NCI-H345 treated with DMSO at 0.1 percent for 48 hours (cell line): ENCODE measurements at regions not wholly inside any gene's neighbourhood (a gene's known extent, or its start where the extent isn't known, plus 50 kb on each side); places are given as distances from the start of the nearest gene placed in this dataset.
"Not testable (repeated sequence)": the region's sequence is repeated elsewhere in the genome, so short reads cannot be mapped to it uniquely, and the experiment has no call there.

Experiments used
- DNase-seq: peaks from one replicate; lab custom pipeline; 2025; ENCODE audit not compliant: unreplicated experiment; lab: John Stamatoyannopoulos, UW

DNA sequence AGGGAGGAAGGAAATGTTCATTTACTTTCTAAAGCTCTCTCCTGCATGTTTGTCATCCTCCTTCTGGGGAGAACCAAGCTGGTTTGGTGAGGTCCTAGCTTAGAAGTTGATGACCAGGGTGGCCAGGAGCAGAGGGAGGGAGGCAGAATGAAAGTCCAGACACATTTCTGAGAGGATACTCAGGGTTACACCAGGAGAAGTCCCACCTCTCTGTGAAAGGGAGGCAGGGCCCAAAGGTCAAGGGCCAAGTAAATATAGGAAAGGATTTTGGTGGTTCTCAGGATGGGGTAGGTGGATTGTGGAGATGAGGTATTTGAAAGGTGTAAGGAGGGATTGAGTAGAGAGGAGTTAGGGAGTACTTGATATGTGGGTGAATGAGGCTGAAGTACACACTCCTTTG lies 58.0 kb upstream of the FBXO11 start:
- no peak for DNase-seq

DNA sequence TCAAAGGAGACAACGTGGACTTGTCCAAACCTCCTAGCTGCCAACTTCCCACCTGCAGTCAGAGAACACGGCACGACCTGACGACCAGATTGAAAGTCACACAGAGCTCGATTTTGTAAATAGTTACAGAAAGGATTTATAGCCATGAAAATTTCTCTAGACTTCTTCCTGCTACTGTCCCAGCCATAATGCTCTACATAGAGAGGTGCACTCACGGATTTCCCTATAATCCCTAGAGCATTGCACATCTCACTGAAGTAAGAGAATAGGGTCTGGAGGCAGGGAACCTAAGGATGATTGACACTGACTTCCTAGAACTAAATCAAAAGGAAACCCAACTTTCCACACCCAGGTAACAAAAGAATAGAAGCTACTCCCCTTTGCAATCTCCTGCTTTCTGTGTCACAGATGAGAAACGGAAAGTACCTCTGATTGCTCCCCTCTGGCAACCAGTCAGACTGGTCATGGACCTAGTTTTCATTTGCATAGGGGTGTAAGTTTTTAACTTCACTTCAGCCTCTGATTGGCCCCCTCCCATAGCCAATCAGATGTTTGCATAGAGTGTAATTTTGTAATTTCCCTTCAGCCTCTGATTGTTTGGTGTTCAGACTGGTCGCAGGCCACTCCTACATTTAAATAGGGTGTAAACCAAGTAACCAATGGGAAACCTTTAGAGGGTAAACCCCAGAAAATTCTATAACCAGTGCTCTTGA lies 58.6 kb upstream of the FBXO11 start:
- no peak for DNase-seq

DNA sequence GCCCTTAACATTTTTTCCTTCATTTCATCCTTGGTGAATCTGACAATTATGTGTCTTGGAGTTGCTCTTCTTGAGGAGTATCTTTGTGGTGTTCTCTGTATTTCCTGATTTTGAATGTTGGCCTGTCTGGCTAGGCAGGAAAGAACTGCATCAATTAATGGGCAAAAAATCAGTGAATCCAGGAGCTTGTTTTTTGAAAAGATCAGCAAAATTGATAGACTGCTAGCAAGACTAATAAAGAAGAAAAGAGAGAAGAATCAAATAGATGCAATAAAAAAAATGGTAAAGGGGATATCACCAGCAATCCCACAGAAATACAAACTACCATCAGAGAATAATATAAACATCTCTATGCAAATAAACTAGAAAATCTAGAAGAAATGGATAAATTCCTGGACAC lies 70.4 kb upstream of the FBXO11 start:
- DNase-seq: not testable (repeated sequence)

DNA sequence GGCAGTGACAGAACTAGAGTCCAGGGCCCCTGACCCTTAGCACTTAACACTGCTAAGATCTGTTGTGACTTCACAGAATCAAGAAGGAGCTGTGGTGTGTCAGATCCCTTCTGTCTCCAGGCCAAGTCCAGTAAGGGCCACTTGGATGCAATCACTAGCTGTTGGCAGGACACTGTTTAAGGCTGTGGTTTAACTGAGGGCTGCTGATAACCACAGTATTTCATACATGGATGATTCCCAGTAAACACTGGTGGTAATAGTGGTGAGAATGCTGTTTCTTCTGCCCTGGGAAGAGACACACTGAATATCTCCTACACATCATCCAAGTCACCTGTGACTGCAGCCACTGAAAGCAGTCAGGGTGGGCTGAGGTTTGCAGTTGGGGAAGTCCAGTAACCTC lies 77.7 kb upstream of the FBXO11 start:
- DNase-seq: no peak

DNA sequence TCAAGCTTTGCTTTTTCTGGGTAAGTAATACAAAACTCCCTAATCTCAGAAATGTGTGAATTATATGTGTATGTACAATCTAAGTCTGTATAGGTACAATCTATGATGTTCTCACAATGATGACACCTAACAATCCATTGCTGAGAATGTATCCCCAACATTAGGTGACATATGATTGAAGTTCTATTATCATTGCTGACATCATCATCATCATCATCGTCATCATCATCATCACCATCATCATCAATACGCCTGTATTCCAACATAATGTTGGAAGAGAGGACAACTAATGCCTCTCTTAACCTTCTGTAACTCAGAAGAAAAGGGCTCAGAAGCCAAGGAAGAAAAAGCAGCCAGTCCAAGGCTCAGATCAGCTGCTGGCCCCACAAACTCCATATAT lies 84.2 kb upstream of the FBXO11 start:
- no peak for DNase-seq

DNA sequence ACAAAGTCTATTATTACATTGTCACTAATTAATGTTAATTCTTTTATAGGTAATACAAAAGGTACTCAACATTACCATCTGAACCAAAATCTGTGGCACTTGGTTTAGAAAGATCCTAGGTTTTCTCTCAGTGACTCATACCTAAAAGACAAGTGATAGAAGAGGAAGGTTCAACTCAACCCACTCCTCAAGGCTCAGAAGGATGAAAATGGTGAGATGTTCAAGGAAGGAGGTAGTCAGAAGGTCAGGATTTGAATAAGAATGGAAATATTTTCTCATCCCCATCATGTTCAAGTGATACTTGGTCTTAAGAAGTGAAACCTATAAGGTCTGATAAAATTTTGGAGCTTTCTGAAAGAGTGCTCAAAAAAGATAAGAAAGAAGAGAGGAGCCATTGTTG lies 86.4 kb upstream of the FBXO11 start:
- DNase-seq: no peak

DNA sequence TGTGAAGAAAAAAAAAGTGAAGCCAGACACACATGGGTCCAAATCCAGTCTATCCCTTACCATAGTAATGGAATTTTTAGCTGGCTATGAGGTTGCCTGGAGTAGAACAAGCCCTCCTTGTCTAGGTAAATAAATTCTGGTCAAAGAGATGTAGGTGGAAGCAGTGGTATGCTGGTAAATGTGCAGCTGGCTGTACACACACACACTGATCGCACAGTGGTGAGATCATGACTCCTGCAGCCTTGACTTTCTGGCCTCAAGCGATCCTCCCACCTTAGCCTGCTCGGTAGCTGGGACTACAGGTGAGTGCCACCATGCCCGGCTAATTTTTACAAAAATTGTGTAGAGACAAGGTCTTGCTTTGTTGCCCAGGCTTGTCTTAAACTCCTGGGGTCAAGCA lies 90.5 kb upstream of the FBXO11 start:
- DNase-seq: no peak

DNA sequence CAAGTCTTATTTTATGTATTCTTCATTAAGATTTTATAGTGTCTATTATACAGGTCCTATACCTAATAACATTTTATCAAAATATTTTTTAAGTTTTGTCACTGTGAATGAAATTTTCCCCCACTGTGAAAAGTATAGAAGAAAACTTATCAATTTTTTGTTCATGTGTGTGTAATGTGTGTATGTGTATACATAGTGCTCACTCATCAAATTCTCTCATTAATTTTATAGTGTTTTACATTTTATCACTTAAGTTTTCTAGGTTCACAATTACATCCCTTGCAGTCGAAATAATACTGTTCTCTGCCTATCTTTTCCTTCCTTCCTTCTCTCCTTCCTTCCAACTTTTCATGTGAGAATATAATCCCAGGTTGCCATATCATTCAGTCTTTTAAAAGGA lies 93.2 kb upstream of the FBXO11 start:
- DNase-seq: no peak

DNA sequence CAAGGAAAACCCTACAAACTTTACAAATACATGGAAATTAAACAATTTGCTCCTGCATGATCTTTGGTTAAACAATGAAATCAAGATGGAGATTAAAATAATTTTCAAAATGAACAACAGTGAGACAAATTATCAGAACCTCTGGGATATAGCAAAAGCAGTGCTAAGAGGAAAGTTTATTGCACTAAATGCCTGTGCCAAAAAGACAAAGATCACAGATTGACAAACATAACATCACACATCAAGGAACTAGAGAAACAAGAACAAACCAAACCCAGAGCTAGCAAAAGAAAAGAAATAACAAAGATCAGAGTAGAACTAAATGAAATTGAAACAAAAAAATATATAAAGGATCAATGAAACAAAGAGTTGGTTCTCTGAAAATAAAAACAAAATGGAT lies 95.2 kb upstream of the FBXO11 start:
- no peak for DNase-seq

DNA sequence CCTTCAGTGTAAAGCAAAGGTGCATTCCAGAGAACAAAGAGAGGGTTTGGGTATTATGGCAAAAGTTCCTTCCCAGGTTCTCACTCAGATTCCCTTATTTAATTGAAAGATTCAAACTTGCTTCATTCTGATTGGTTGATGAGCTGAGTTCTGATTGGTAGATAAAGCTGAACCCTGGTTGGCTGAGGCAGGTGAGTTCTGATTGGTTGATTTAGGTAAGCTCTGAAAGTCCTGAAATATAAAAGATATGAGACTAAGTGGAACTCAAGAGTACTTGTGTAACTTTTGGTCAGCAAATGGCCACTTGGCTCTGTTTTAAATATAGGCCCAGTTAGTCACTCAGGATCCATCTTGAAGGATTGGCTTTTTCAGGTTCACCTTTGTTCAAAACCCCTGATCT lies 99.8 kb upstream of the FBXO11 start:
- no peak for DNase-seq

DNA sequence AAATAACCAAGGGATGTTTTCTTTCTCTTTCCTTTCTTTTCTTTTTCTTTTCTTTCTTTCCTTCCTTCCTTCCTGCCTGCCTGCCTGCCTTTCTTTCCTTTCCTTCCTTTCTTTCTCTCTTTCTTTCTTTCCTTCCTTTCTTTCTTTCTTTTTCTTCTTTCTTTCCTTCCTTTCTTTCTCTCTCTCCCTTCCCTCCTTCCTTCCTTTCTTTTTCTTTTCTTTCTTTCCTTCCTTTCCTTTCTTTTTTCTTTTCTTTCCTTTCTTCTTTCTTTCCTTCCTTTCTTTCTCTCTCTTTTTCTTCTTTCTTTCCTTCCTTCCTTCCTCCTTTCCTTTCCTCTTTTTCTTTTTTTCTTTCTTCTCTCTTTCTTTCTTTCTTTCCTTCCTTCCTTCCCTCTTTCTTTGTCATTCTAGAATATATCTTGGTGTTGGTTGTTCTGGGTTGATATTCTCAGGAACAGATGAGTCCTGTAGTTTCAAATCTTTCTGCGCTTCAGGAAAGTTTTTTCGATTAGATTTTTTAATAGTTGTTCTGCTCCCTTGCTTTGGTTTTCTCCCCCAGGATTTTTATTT lies 101.5 kb upstream of the FBXO11 start:
- DNase-seq: no peak

DNA sequence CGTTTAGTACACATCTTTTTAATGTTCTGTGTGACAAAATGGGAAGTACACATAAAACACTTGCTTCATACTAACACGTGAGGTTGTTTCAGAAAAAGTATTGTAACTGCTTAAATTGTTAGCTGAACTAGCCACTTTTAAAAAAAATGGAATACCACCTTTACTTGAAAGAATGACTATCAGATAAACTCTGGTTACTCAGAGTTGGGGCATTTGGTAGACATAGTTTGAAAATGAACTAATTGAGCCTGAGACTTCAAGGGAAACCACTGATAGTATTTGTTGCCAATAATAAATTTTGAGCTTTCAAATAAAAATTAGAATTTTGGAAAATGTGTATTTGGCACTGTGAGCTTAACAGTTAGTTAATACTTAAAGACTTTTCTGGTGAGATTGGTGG lies 103.0 kb upstream of the FBXO11 start:
- no peak for DNase-seq

DNA sequence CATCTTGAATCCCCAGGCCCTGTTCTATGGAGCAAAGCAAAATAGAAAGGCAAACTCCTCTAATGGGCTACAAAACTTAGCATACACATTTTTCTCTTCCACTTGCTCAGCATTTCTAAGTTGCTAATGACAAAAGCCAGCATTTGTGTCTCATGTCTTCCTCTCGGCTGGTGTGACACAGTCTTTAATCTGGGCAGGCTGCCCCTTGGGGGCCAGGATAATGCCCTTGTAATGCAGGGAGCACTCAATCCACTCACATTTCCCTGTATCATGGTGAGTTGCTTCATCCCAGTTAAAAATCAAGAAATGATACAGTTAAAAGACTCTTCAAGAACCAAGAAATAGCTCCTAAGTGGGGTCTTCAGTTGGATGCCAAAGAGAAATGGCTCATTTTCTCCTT lies 109.1 kb upstream of the FBXO11 start:
- no peak for DNase-seq

DNA sequence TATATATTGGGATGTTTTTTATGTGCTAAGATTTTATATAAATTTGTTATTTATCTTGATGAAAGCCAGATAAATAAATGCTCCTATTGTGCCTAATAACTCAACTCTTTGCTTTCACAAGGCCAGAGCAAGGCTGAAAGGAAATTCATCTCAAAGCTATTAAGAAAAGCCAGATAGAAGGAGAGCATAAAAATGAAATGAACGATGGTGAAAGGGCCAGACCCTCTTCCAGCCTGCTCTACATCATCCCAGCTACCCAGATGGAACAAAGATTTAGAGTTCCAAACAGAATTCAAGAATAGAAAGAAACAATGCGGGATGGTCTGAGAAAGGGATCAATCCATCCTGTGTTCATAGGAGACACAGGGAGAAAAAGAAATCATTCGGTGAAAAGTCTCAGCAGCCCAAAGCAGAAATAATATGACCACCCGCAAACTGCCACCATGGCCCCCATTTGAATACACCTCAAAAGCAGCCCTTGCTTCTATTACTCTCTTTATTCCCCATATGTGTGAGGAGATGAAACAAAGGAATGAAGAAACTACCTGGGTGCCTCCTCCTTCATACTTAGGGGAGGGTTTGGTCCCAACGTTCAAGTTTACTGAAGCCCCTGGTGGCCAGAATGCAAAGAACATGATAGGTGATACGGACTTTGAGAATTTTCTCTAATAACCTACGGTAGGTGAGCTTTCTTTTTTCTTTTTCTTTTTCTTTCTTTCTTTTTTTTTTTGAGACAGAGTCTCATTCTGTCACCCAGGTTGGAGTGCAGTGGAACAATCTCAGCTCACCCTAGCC lies 110.1 kb upstream of the FBXO11 start:
- no peak for DNase-seq

DNA sequence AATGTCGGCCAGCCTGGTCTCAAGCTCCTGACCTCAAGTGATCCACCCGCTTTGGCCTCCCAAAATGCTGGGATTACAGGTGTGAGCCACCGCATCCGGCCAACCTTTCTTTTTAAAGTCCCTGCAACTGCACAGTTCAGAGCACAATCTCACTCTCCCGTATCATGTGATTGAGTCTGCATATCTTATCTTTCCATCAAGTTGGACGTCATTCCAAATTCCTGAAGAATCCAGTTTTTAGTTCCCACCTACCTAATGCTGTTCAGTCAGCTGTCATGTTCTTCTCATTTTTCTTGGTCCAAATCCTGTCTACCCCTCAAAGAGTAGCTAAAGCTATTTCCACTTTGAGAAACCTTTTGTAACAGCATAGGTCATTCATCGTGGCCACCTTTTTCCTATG lies 110.8 kb upstream of the FBXO11 start:
- no peak for DNase-seq

DNA sequence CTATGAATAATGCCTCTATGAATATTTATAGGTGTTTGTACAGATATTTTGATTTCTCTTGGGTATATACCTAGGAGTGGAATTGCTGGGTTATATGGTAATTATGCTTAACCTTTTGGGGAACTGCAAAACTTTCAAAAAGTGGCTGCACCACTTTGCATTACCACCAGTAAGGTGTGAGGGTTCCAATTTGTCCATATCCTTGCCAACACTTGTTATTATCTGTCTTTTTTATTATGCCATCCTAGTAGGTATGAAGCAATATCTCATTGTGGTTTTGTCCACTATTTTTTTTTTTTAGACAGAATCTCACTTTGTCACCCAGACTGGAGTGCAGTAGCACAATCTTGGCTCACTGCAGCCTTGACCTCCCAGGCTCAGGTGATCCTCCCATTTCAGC lies 112.2 kb upstream of the FBXO11 start:
- no peak for DNase-seq

DNA sequence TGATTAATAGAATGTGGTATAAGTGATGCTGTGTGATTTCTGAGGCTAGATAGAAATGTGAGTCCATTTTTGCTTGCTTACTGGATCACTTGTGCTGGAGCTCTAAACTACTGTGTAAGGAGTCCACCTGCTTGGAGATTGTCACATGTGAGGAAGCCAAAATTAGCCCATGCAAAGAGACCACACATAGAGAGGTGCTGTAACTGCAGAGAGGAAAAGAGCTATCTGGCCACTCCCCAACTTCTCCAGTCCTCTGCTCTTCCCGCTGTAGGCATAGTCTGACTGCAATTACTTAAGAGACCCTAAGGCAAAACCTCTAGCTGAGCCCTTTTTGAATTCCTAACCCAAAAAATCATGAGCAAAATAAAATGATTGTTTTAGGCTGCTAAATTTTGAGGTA lies 120.6 kb upstream of the FBXO11 start:
- no peak for DNase-seq

DNA sequence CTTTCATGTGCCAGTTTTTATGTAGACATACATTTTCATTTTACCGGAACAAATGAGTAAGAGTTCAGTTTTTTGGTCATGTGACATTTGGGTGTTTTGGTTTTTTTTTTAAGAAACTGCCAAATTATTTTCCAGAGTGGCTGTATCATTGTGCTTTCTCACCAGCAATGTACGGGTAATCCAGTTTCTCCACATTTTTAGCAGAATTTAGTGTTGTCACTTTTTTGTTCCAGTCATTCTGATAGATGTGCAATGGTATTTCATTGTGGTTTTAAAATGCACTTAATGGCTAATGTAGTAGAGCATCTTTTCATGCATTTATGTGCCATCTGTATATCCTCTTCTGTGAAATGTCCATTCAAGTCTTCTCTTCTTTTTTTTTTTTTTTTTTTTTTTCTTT lies 126.5 kb upstream of the FBXO11 start:
- DNase-seq: no peak

DNA sequence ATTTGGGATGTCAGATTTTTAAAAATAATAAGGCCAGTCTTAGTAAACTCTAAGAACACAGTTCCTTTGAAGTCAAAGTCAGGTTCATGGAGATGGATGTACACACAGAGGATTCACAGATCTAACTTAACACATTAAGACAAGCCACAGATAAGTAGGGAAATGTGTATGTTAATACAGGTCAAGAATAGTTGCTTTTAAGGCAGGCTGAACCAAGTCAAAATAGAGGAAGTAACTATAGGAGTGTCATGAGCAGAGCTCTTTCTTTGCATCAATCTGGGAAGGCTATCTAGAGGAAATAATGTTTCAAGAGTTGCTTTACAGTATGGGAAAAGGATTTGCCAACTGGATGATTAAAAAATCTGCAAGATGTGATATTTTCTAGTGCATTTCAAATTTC lies 128.0 kb upstream of the FBXO11 start:
- DNase-seq: no peak

DNA sequence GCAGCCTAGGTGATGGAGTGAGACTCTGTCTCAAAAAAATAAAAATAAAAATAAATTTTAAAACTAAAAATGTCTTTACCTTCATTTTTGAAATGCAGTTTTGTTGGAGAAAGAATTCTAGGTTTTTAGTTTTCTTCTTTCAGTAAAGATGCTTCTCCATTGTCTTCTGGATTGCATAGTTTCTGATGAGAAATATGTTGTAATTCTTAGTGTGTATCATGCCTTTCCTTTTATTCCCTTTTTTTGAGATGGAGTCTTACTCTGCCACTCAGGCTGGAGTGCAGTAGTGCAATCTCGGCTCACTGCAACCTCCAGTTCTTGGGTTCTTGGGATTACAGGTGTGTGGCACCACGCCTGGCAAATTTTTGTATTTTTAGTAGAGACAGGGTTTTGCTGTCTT lies 130.0 kb upstream of the FBXO11 start:
- no peak for DNase-seq

DNA sequence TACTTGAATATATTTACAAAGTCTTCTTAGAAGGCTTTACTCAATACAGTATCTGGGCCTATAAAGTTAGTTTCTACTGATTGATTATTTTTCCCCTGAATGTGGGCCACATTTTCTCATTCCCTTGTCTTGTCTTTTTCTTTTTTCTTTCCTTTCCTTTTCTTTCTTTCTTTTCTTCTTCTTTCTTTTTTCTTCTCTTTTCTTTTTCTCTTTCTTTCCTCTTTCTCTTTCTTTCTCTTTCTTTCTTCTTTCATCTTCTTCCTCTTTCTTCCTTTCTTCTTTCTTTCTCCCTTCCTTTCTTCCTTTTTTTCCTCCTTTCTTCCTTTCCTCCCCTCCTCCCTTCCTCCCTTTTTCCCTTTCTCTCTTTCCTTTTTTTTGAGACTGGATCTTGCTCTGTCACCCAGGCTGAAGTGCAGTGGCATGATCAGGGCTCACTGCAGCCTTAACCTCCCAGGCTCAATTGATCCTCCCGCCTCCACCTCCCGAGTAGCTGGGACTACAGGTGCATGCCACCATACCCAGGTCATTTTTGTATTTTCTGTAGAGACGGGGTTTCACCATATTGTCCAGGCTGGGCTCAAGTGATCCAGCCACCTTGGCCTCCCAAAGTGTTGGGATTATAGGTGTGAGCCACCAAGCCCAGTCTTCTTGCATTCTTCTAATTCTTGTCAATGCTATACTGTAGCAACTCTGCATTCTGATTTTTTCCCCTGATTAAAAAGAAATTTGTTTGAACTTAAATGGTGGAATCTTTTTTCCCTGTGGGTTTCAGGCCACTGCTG lies 133.1 kb upstream of the FBXO11 start:
- DNase-seq: no peak
